Natural killer cell (primary cell): ENCODE measurements at regions not wholly inside any gene's neighbourhood (a gene's known extent, or its start where the extent isn't known, plus 50 kb on each side); places are given as distances from the start of the nearest gene placed in this dataset.

Experiments
- ATAC-seq, 3 donors: fragments of 150-1000 bp in 2 of 3; fragments of 200-7000 bp in 1 of 3; cut with Tn5 transposase; 1 replicate in 1 of 3; 2 replicates in 2 of 3; pipeline ENCODE4 v1.10.0; 2021; ENCODE audit warnings: mild to moderate bottlenecking in 2 of 3, moderate library complexity in 2 of 3
- DNase-seq, 2 donors: peaks; one replicate each; pipeline versions ENCODE4 v3.0.0 to v3.0.0-alpha.2; 2013 to 2021; ENCODE audit warnings: mixed read lengths in 1 of 2
- H3K27ac ChIP-seq: one replicate; pipeline ENCODE4 v1.5.1; 2013; ENCODE audit warnings: mild to moderate bottlenecking, low read length
- H3K27me3 ChIP-seq: one replicate; pipeline ENCODE4 v1.6.1; 2013; ENCODE audit warnings: low read length; ENCODE audit not compliant: control insufficient read depth, insufficient read depth
- H3K36me3 ChIP-seq: one replicate; pipeline ENCODE4 v1.6.1; 2013; ENCODE audit warnings: low read length; ENCODE audit not compliant: control insufficient read depth, insufficient read depth
- H3K4me1 ChIP-seq: one replicate; pipeline ENCODE4 v1.6.1; 2013; ENCODE audit warnings: low read length; ENCODE audit not compliant: control insufficient read depth, insufficient read depth
- H3K4me3 ChIP-seq: one replicate; pipeline ENCODE4 v1.5.1; 2013; ENCODE audit warnings: low read length
- H3K9me3 ChIP-seq: one replicate; pipeline ENCODE4 v1.6.1; 2013; ENCODE audit warnings: low read length; ENCODE audit not compliant: control insufficient read depth, insufficient read depth
- H3K27ac Mint-ChIP-seq, 2 donors: one replicate each; pipeline ENCODE4 v1.8.0; 2022; ENCODE audit warnings: mild to moderate bottlenecking in 2 of 2, mixed read lengths in 2 of 2, moderate library complexity in 1 of 2
- H3K27me3 Mint-ChIP-seq, 2 donors: one replicate each; pipeline ENCODE4 v1.8.0; 2022; ENCODE audit warnings: low read depth in 2 of 2, mixed read lengths in 2 of 2
- H3K36me3 Mint-ChIP-seq: one replicate; pipeline ENCODE4 v1.8.0; 2022; ENCODE audit warnings: mixed read lengths
- H3K4me1 Mint-ChIP-seq, 2 donors: one replicate each; pipeline ENCODE4 v1.8.0; 2022; ENCODE audit warnings: mixed read lengths in 2 of 2
- H3K4me3 Mint-ChIP-seq: one replicate; pipeline ENCODE4 v1.8.0; 2022; ENCODE audit warnings: mild to moderate bottlenecking, moderate library complexity, mixed read lengths
- H3K9me3 Mint-ChIP-seq, 2 donors: one replicate each; pipeline ENCODE4 v1.8.0; 2022; ENCODE audit warnings: mixed read lengths in 2 of 2
- CTCF ChIP-seq: fragments of 200-600 bp; IDR thresholded peaks from one replicate; pipeline ENCODE4 v1.8.0; 2022; ENCODE audit warnings: antibody characterized with exemption
- WGBS: methylation state at CpG from one replicate; pipeline ENCODE4 v1.1.7; 2013; ENCODE audit warnings: missing lambda C conversion rate; ENCODE audit not compliant: insufficient coverage; 5-methylcytosine and 5-hydroxymethylcytosine counted together
- intact Hi-C: fragments of 100-400 bp; cut with micrococcal nuclease; formaldehyde crosslinking; loops from one replicate; pipeline ENCODE4 v1.14.2; 2022

GRCh38 chr21:28635541-28635940, 357.1 kb downstream of the LTN1 start:
- Mint-ChIP-seq H3K27me3 (no peaks in the 10 kb centered on the region), H3K27ac (no peak overlapping the region), H3K36me3 (no peaks in the 10 kb centered on the region), H3K4me3 (no peak overlapping the region), H3K9me3 (no peaks in the 10 kb centered on the region), H3K4me1 (peaks cover 45 to 53% of the 10 kb centered on the region in 2 donors)
- WGBS, result no CpG with 5 or more reads among the region's 1 CpG
- H3K9me3 ChIP-seq, result no peaks in the 10 kb centered on the region
- intact Hi-C loops, result no loop called here
- H3K4me3 ChIP-seq, result no peak overlapping the region
- no peak for TF ChIP-seq CTCF
- no peak for DNase-seq
- no peaks in the 10 kb centered on the region for H3K27me3 ChIP-seq
- no peak overlapping the region for H3K27ac ChIP-seq
- no peaks in the 10 kb centered on the region for H3K4me1 ChIP-seq
- H3K36me3 ChIP-seq, result no peaks in the 10 kb centered on the region
- no peak for ATAC-seq

- H3K27me3 Mint-ChIP-seq, result no peaks in the 10 kb centered on the region
- ATAC-seq, result no peak
- Histone ChIP-seq H3K27ac (no peak overlapping the region), H3K9me3 (no peaks in the 10 kb centered on the region), H3K4me1 (no peaks in the 10 kb centered on the region), H3K4me3 (no peak overlapping the region), H3K27me3 (no peaks in the 10 kb centered on the region), H3K36me3 (no peaks in the 10 kb centered on the region)
- intact Hi-C loops, result no loop called here
- H3K36me3 Mint-ChIP-seq, result no peaks in the 10 kb centered on the region
- H3K4me3 Mint-ChIP-seq, result no peak overlapping the region
- H3K27ac Mint-ChIP-seq, result no peak overlapping the region
- WGBS, result 56% methylated on average over 12 of the region's 12 CpGs
- DNase-seq, result no peak
- no peak for TF ChIP-seq CTCF
- H3K9me3 Mint-ChIP-seq, result no peaks in the 10 kb centered on the region
- H3K4me1 Mint-ChIP-seq, result peaks cover 35 to 48% of the 10 kb centered on the region in 2 donors
Measured at GRCh38 chr21:28633839-28634555, 358.7 kb downstream of the LTN1 start.

- H3K4me1 Mint-ChIP-seq, result peaks cover 38 to 44% of the 10 kb centered on the region in 2 donors
- Histone ChIP-seq H3K9me3 (no peaks in the 10 kb centered on the region), H3K36me3 (no peaks in the 10 kb centered on the region), H3K27ac (no peak overlapping the region), H3K27me3 (no peaks in the 10 kb centered on the region), H3K4me1 (no peaks in the 10 kb centered on the region), H3K4me3 (no peak overlapping the region)
- H3K9me3 Mint-ChIP-seq, result no peaks in the 10 kb centered on the region
- H3K27me3 Mint-ChIP-seq, result no peaks in the 10 kb centered on the region
- WGBS, result 94% methylated on average over 3 of the region's 3 CpGs
- ATAC-seq, result no peak
- DNase-seq, result no peak
- no peaks in the 10 kb centered on the region for H3K36me3 Mint-ChIP-seq
- no peak for TF ChIP-seq CTCF
- no peak overlapping the region for H3K4me3 Mint-ChIP-seq
- H3K27ac Mint-ChIP-seq, result peak overlapping the region; percentile 31 to 62
- intact Hi-C loops, result no loop called here
Measured at GRCh38 chr21:28632755-28633408, 359.8 kb downstream of the LTN1 start.
